DMS79 treated with DMSO at 0.1 percent for 48 hours (cell line): ENCODE measurements at regions not wholly inside any gene's neighbourhood (a gene's known extent, or its start where the extent isn't known, plus 50 kb on each side); places are given as distances from the start of the nearest gene placed in this dataset.
"Not testable (repeated sequence)": the region's sequence is repeated elsewhere in the genome, so short reads cannot be mapped to it uniquely, and the experiment has no call there.

ENCODE experiments used
- DNase-seq: peaks from one replicate; lab custom pipeline; 2025; lab: John Stamatoyannopoulos, UW

DNA sequence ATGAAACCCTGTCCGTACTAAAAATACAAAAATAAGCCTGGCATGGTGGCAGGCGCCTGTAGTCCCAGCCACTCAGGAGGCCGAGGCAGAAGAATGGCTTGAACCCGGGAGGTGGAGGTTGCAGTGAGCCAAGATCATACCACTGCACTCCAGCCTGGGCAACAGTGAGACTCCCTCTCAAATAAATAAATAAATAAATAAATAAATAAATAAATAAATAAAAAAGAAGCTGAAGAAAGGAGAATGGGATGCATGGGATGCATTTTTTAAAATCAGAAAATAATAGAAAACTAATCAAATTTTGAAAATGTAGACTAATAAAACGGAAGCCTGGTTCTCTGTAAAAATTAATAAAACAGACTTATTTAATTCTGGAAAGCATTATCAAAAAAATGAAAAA lies 171.1 kb upstream of the CCNG1 start:
- not testable (repeated sequence) for DNase-seq

GRCh38 chr5:163269624-163270023 lies 167.8 kb upstream of the CCNG1 start:
- no peak for DNase-seq

DNA sequence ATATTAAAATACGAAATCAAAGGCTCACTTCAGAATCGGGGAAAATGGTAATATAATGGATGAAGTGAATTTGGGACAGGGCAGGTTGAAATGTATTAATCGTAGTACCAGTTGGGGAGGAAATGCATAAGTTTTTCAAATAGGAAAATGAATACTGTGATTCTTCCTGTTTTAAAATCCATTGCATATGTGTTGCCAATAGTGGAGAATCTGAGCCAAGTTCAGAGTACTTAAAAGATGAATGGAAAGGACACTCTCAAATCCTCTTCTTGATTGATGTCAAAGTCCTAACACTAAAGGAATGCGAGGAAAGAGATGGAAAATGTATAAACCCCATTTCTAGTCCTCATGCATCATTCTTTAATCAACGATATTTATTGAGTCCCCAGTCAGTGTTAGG lies 160.9 kb upstream of the CCNG1 start:
- DNase-seq = no peak

- DNase-seq = not testable (repeated sequence)
Observed at GRCh38 chr5:163280897-163281296, 156.5 kb upstream of the CCNG1 start.

GRCh38 chr5:163281512-163281911 lies 155.9 kb upstream of the CCNG1 start:
- DNase-seq = no peak

DNA sequence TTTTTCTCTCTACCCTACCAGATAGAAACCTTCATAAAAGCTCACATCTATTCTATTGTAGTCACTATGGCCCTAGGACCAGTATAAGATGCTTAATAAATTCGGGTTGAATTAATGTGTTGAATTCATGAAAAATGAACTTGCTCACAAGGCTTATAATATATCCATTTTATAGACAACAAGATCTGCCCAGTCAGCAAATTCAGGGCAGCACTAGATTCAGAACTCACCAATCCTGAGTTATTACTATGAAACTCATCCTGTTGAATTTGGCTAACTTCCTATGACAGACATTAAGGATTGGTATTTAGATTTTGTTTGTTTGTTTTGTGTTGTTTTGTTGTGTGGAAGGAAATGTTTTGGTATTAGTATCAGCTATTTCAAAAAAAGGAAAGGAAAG lies 143.6 kb upstream of the CCNG1 start:
- DNase-seq = no peak

- DNase-seq = no peak
Observed at GRCh38 chr5:163303718-163304117, 133.7 kb upstream of the CCNG1 start.

DNA sequence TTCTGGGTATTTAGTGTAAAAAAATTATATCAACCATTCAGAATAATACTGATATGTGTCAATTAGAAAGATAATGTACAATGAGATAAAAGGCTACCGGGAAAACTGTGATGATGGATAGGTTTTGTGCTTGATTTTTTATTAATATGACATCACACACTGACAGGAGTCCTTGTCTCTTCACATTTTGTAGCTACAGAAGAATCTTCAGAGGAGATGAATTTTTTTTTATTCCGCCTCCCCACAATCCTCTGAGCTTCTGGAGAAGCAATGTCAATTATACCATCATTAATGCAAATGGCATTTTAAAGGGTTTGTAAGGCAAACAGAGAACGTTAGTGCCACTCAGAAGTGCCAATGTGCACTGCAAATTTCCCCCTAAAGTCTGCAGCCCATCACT lies 131.7 kb upstream of the CCNG1 start:
- DNase-seq = no peak

DNA sequence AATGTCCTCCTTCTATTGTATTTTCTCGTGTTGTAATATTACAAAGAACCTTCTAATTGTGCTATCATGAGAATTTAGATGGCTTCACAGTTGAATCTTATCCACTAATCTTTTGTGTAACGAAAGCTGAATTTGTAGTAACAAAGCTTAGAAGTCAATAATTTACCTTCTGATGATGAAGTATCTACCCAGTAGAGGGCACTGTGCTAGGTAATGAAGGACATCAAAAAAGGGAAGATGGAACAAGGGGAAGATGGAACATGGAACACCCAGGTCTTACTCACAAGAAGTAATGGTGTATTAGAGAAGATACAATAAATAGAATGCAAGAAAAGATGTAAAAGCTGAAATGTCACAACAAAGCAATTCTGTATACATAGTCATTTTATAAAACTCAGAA lies 131.0 kb upstream of the CCNG1 start:
- DNase-seq = no peak

DNA sequence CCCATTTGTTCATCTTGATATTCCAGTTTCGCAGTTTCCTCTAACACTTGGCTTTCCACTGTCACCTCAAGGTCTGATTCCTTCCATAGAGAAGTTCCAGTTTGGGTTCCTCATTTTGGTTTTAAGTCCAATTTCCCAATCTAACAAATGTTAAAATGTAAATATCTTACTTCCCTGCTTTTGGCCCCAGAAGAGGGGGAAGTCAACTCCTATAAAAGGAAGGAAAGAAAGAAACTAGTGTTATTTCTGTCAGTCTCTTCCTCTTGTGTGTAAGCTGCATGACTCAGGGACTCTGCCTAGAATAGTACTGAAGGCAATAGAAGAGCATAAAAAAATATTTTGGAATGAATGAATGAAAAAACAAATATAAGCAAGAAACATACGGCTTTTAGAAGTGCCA lies 127.5 kb upstream of the CCNG1 start:
- no peak for DNase-seq

- DNase-seq = no peak
Observed at GRCh38 chr5:163310997-163311396, 126.4 kb upstream of the CCNG1 start.

GRCh38 chr5:163312598-163312997 lies 124.8 kb upstream of the CCNG1 start:
- DNase-seq = no peak

GRCh38 chr5:163313049-163313448 lies 124.3 kb upstream of the CCNG1 start:
- not testable (repeated sequence) for DNase-seq

- not testable (repeated sequence) for DNase-seq
Observed at GRCh38 chr5:163316374-163316773, 121.0 kb upstream of the CCNG1 start.

- no peak for DNase-seq
Observed at GRCh38 chr5:163318707-163319106, 118.7 kb upstream of the CCNG1 start.

GRCh38 chr5:163321511-163321910 lies 115.9 kb upstream of the CCNG1 start:
- DNase-seq = no peak

- DNase-seq = no peak
Observed at GRCh38 chr5:163330723-163331668, 106.4 kb upstream of the CCNG1 start.

DNA sequence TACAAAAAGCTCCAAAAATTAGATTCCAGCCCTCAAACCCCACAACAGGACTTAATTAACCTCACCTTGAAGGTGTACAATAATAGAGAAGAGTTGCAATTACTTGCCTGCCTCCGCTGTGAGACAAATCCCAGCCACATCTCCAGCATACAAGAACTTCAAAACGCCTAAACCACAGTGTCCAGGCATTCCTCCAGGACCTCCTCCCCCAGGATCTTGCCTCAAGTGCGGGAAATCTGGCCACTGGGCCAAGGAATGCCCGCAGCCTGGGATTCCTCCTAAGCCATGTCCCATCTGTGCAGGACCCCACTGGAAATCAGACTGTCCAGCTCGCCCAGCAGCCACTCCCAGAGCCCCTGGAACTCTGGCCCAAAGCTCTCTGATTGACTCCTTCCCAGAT lies 101.3 kb upstream of the CCNG1 start:
- DNase-seq = not testable (repeated sequence)

DNA sequence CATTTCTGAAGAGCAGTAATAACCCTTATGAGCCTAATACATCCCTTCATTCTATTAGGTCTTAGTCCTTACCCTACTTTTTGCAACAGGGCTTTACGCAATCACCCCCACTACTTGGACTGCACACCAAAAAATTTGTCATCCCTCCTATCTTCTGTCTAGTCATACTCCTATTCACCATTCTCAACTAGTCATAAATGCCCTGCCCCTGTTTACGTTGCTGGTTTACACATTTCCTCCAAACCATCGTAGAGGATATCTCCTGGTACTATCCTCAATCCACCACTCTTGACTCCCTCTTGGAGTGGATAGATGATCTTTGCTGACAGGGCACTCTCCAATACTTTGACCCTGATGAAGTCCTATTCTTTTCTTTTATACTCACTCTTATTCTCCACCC lies 98.2 kb upstream of the CCNG1 start:
- no peak for DNase-seq

DNA sequence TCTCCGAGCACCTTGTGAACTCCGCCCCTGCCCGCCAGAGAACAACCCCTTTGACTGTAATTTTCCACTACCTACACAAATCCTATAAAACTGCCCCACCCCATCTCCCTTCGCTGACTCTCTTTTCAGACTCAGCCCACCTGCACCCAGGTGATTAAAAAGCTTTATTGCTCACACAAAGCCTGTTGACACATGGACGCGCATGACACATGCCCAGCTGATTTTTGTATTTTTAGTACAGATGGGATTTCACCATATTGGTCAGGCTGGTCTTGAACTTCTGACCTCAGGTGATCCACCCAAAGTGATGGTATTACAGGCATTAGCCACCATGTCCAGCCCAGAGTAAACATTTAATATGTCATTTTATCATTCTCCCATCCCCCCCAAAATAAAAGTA lies 97.0 kb upstream of the CCNG1 start:
- DNase-seq = not testable (repeated sequence)

DNA sequence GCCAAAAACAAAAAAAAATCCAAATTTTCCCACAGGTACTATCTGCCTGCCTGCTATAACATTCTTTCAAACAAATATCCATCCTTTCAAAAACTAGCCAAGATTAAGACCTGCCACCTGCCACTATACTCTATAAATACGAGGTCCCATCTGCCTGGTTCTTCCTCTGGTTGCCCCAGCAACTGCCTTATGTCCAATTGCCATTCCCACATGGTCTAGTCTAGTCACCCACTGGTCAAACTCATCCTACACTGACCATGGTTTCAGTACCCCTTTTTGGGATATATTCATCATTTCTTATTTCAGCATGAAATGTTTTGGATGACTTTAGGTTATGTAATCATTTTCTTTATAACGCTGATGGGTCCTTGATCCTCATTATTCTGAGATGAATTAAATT lies 95.1 kb upstream of the CCNG1 start:
- no peak for DNase-seq

DNA sequence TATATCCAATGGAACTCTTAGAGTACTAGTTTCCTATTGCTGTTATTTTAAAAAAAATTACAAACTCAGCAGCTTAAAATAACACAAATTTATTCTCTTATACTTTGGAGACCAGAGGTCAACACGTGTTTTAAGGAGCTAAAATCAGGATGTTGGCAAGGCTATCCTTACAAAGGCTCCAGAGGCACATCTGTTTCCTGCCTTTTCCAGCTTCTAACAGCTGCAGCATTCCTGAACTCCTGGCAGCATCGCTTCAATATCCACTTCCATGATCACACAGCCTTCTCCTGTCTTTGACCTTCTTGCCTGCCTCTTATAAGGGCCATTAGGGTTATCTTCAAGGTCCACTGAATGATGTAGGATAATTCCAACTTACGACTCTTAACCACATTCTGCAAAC lies 92.2 kb upstream of the CCNG1 start:
- no peak for DNase-seq

DNA sequence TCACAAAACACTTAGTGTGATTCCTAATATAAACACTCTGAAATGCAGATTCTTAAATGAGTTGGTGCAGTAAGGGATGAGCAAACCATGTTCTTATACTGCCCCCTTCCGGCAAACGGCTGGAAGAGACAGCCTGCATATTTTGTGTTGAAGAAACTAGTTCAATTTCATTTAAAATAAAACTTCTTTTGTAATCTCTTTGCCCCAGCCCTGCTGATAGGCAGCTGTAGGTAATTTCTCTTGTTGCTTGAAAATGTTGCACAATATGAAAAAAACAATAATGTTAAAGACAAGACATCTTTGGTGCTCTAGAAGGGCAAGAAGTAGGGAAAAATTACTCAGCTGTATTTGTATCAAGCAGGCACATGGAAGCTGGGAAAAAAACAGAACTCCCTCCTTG lies 89.7 kb upstream of the CCNG1 start:
- no peak for DNase-seq

DNA sequence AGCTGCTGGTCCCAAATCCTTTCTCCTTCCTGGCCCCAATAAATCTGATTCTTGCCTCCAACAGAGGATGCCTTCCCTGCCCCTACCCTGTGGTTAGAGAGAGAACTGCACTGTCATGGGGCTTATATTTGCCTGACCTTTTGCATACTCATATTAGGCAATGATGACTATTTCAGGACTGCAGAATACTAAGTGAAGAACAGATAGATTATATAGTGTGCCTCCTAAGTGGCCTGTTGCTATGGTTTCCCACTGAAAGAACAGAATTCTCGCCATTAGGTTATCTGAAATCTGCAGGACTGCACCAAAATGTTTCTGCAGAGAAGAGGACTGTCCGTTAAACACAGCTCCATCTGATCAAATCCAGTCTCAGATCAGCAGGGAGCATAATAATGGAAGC lies 87.3 kb upstream of the CCNG1 start:
- no peak for DNase-seq
